Keratinocyte (primary cell): ENCODE measurements at regions not wholly inside any gene's neighbourhood (a gene's known extent, or its start where the extent isn't known, plus 50 kb on each side); places are given as distances from the start of the nearest gene placed in this dataset.

Source experiments
- CTCF ChIP-seq, 3 experiments: IDR thresholded peaks in 1 of 3; conservative IDR thresholded peaks in 1 of 3; optimal IDR thresholded peaks in 1 of 3; 2 replicates in 2 of 3; 3 replicates in 1 of 3; pipeline versions ENCODE3 to v1.5.1; 2011; ENCODE audit warnings: low read length in 3 of 3, mild to moderate bottlenecking in 3 of 3, moderate library complexity in 2 of 3, control low read depth in 1 of 3, inconsistent platforms in 1 of 3; ENCODE audit not compliant: insufficient read depth in 2 of 3; ENCODE audit errors: extremely low read depth in 1 of 3
- EZH2 ChIP-seq: IDR thresholded peaks from one replicate; pipeline ENCODE4 v1.6.1; 2012; ENCODE audit warnings: inconsistent platforms, mild to moderate bottlenecking, low read length, moderate library complexity

DNA sequence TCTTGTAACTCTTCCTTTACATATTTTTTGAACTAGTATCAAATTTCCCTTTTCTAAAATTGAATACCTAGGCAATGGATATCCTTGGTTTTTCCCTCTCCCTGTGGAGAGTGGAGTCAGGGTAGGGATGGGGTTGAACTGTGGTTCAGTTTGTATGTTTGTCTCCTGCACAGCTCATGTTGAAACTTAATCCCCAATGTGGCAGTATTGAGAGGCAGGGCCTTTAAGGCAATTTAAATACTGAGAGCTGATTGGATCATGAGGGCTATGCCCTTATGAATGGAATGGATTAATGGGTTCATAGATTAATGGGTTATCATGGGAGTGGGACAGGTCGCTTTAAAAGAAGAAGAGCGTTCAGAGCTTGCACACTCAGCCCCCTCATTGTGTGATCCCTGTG is 127.2 kb upstream of the RGS6 start:
- TF ChIP-seq CTCF (optimal IDR thresholded peaks at IDR 0.05 in 1 of 3, IDR thresholded peaks at IDR 0.05 in 1 of 3, conservative IDR thresholded peaks at IDR 0.05 in 1 of 3; ENCODE audit: extremely low read depth in 1 of 3, insufficient read depth in 2 of 3, low read length in 3 of 3) (no peak), EZH2 (no peak)
